ENCODE measurements at regions not wholly inside any gene's neighbourhood (a gene's known extent, or its start where the extent isn't known, plus 50 kb on each side); places are given as distances from the start of the nearest gene placed in this dataset.

DNA sequence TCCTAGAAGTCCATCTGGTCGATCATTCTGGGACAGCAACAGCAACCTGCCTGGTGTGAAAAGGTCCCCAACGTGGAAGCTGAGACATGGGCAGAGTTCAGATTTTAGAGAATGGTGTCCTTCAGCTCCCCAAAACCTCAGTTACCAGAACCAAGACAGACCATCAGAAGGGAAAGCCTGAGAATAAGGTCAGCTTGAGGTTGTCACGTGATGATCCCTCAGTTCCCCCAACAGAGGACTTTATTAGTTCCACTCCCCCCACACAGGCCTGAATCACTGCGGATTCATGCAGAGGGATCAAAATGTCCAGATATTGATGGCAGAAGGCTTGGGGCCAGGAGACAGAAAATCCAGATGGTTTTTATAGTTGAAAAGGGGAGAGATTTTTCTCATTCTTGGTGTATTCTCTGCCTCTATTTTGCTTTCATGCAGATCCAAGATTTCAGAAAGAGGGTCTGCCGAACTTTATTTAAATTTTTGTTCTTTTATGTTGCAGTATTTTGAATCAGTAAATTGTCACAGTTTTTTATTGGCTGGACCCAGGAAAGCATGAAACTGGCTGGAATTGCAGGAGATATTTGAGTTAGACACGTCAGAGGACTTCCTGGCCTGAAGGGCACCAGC lies 139.0 kb upstream of the NTM start:
- TF ChIP-seq YY1 (tag by site-specific recombination; IDR thresholded peaks at IDR 0.05) (no peak), ZNF174 (tag by site-specific recombination; IDR thresholded peaks at IDR 0.05) (no peak)
- TF ChIP-seq, protein P1, sequence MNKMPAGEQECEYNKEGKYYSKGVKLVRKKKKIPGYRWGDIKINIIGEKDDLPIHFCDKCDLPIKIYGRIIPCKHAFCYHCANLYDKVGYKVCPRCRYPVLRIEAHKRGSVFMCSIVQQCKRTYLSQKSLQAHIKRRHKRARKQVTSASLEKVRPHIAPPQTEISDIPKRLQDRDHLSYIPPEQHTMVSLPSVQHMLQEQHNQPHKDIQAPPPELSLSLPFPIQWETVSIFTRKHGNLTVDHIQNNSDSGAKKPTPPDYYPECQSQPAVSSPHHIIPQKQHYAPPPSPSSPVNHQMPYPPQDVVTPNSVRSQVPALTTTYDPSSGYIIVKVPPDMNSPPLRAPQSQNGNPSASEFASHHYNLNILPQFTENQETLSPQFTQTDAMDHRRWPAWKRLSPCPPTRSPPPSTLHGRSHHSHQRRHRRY (tag by site-specific recombination; IDR thresholded peaks at IDR 0.05) = no peak
- TF ChIP-seq, protein P2, sequence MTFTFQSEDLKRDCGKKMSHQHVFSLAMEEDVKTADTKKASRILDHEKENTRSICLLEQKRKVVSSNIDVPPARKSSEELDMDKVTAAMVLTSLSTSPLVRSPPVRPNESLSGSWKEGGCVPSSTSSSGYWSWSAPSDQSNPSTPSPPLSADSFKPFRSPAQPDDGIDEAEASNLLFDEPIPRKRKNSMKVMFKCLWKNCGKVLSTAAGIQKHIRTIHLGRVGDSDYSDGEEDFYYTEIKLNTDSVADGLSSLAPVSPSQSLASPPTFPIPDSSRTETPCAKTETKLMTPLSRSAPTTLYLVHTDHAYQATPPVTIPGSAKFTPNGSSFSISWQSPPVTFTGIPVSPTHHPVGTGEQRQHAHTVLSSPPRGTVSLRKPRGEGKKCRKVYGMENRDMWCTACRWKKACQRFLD (tag by site-specific recombination; IDR thresholded peaks at IDR 0.05) = no peak
- TF ChIP-seq, protein P3, sequence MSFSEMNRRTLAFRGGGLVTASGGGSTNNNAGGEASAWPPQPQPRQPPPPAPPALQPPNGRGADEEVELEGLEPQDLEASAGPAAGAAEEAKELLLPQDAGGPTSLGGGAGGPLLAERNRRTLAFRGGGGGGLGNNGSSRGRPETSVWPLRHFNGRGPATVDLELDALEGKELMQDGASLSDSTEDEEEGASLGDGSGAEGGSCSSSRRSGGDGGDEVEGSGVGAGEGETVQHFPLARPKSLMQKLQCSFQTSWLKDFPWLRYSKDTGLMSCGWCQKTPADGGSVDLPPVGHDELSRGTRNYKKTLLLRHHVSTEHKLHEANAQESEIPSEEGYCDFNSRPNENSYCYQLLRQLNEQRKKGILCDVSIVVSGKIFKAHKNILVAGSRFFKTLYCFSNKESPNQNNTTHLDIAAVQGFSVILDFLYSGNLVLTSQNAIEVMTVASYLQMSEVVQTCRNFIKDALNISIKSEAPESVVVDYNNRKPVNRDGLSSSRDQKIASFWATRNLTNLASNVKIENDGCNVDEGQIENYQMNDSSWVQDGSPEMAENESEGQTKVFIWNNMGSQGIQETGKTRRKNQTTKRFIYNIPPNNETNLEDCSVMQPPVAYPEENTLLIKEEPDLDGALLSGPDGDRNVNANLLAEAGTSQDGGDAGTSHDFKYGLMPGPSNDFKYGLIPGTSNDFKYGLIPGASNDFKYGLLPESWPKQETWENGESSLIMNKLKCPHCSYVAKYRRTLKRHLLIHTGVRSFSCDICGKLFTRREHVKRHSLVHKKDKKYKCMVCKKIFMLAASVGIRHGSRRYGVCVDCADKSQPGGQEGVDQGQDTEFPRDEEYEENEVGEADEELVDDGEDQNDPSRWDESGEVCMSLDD (tag by site-specific recombination; IDR thresholded peaks at IDR 0.05) = no peak
- TF ChIP-seq, protein P4, sequence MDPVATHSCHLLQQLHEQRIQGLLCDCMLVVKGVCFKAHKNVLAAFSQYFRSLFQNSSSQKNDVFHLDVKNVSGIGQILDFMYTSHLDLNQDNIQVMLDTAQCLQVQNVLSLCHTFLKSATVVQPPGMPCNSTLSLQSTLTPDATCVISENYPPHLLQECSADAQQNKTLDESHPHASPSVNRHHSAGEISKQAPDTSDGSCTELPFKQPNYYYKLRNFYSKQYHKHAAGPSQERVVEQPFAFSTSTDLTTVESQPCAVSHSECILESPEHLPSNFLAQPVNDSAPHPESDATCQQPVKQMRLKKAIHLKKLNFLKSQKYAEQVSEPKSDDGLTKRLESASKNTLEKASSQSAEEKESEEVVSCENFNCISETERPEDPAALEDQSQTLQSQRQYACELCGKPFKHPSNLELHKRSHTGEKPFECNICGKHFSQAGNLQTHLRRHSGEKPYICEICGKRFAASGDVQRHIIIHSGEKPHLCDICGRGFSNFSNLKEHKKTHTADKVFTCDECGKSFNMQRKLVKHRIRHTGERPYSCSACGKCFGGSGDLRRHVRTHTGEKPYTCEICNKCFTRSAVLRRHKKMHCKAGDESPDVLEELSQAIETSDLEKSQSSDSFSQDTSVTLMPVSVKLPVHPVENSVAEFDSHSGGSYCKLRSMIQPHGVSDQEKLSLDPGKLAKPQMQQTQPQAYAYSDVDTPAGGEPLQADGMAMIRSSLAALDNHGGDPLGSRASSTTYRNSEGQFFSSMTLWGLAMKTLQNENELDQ (tag by site-specific recombination; IDR thresholded peaks at IDR 0.05; ENCODE audit: low read depth) = no peak
- TF ChIP-seq, protein P5, sequence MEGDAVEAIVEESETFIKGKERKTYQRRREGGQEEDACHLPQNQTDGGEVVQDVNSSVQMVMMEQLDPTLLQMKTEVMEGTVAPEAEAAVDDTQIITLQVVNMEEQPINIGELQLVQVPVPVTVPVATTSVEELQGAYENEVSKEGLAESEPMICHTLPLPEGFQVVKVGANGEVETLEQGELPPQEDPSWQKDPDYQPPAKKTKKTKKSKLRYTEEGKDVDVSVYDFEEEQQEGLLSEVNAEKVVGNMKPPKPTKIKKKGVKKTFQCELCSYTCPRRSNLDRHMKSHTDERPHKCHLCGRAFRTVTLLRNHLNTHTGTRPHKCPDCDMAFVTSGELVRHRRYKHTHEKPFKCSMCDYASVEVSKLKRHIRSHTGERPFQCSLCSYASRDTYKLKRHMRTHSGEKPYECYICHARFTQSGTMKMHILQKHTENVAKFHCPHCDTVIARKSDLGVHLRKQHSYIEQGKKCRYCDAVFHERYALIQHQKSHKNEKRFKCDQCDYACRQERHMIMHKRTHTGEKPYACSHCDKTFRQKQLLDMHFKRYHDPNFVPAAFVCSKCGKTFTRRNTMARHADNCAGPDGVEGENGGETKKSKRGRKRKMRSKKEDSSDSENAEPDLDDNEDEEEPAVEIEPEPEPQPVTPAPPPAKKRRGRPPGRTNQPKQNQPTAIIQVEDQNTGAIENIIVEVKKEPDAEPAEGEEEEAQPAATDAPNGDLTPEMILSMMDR (tag by site-specific recombination; IDR thresholded peaks at IDR 0.05) = no peak

Measured in HEK293 (cell line).